Ovary (tissue), 7 donors: ENCODE measurements at regions not wholly inside any gene's neighbourhood (a gene's known extent, or its start where the extent isn't known, plus 50 kb on each side); places are given as distances from the start of the nearest gene placed in this dataset.

Source experiments
- DNase-seq, 5 donors: peaks; one replicate each; pipeline ENCODE4 v3.0.0-alpha.2; 2019 to 2020
- H3K27ac ChIP-seq, 2 donors: fragments of 200-600 bp; one replicate each; pipeline versions ENCODE4 v1.5.1 to v1.8.0; 2019 to 2022
- H3K27me3 ChIP-seq: fragments of 200-600 bp; one replicate; pipeline ENCODE4 v1.8.0; 2022
- H3K36me3 ChIP-seq: fragments of 200-600 bp; sonication (generic); one replicate; pipeline ENCODE4 v1.5.1; 2019
- H3K4me1 ChIP-seq: one replicate; pipeline ENCODE4 v1.8.1; 2013; ENCODE audit warnings: mild to moderate bottlenecking, moderate library complexity; ENCODE audit not compliant: insufficient read depth
- H3K4me3 ChIP-seq: fragments of 200-600 bp; sonication (generic); one replicate; pipeline ENCODE4 v1.5.1; 2017
- H3K9me3 ChIP-seq, 2 donors: fragments of 200-600 bp in 1 of 2; sonication (generic) in 1 of 2; one replicate each; pipeline versions ENCODE4 v1.5.1 to v1.8.1; 2013 to 2019; ENCODE audit warnings: mild to moderate bottlenecking in 1 of 2, moderate library complexity in 1 of 2
- EP300 ChIP-seq: sonication (generic); formaldehyde crosslinking; IDR thresholded peaks from one replicate; pipeline ENCODE4 v1.6.1; 2017; ENCODE audit warnings: antibody characterized with exemption
- POLR2A ChIP-seq: fragments of 450-650 bp; IDR thresholded peaks from one replicate; pipeline ENCODE4 v1.6.1; 2017; ENCODE audit warnings: antibody characterized with exemption, mild to moderate bottlenecking, moderate library complexity
- WGBS, 3 donors: extraction: QIAGEN DNeasy Blood & Tissue Kit in 1 of 3; methylation state at CpG; one replicate each; pipeline versions ENCODE4 v1.1.5 to v1.1.7; 2013 to 2017; 5-methylcytosine and 5-hydroxymethylcytosine counted together
- intact Hi-C, 4 donors: fragments of 100-400 bp; cut with DNase I; formaldehyde crosslinking; loops; one replicate each; pipeline versions ENCODE4 v1.11.0 to v1.15.1; 2022 to 2023
- TF ChIP-seq, protein P1 (sequence below), 3 donors: fragments of 450-650 bp in 2 of 3; fragments of 200-600 bp in 1 of 3; IDR thresholded peaks; one replicate each; pipeline versions ENCODE4 v1.5.1 to v1.8.0; 2016 to 2022; ENCODE audit warnings: antibody characterized with exemption in 3 of 3, mild to moderate bottlenecking in 1 of 3
- donor health status: DM: no; HTN: no; CAD: no; lungs with moderate emphysema.
- donor health status: DM: no; HTN: no; CAD: no.
- donor health status: Bipolar disorder and iron deficiency.
- donor health status: DM: no; HTN: no; CAD: no.
- donor health status: DM: yes; HTN: yes; CAD: no.

DNA sequence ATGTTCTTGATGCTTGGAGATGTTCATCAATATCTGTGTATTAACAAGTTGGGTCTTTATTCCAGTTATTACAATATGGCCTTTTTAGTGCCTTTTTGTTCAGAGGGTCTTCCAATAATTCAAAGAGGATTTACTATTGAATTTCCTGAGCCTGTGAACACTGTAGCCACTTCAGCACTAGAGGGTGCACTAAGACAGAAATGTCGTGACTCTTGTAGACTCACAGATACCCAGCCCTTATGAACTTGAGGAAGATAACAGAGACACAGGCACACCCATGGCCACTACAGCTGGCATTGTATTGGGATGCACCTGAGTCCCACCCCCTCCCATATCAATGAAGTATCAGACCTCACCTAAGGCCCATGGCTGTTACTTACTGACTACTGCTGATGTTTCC is 54.4 kb upstream of the ACTRT1 start:
- TF ChIP-seq EP300: no peak
- TF ChIP-seq, protein P1, sequence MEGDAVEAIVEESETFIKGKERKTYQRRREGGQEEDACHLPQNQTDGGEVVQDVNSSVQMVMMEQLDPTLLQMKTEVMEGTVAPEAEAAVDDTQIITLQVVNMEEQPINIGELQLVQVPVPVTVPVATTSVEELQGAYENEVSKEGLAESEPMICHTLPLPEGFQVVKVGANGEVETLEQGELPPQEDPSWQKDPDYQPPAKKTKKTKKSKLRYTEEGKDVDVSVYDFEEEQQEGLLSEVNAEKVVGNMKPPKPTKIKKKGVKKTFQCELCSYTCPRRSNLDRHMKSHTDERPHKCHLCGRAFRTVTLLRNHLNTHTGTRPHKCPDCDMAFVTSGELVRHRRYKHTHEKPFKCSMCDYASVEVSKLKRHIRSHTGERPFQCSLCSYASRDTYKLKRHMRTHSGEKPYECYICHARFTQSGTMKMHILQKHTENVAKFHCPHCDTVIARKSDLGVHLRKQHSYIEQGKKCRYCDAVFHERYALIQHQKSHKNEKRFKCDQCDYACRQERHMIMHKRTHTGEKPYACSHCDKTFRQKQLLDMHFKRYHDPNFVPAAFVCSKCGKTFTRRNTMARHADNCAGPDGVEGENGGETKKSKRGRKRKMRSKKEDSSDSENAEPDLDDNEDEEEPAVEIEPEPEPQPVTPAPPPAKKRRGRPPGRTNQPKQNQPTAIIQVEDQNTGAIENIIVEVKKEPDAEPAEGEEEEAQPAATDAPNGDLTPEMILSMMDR (IDR thresholded peaks at IDR 0.05): no peak
- no peak for TF ChIP-seq POLR2A
- H3K27ac ChIP-seq: no peak overlapping the region
- WGBS, 3 donors: 18 to 28% (median 20%) methylated on average over 1 of the region's 1 CpG
- H3K9me3 ChIP-seq: no peaks in the 10 kb centered on the region
- H3K36me3 ChIP-seq: no peaks in the 10 kb centered on the region
- no peaks in the 10 kb centered on the region for H3K4me1 ChIP-seq
- H3K27me3 ChIP-seq: no peaks in the 10 kb centered on the region
- no peak overlapping the region for H3K4me3 ChIP-seq
- DNase-seq: no peak
- intact Hi-C loops: no loop called here

DNA sequence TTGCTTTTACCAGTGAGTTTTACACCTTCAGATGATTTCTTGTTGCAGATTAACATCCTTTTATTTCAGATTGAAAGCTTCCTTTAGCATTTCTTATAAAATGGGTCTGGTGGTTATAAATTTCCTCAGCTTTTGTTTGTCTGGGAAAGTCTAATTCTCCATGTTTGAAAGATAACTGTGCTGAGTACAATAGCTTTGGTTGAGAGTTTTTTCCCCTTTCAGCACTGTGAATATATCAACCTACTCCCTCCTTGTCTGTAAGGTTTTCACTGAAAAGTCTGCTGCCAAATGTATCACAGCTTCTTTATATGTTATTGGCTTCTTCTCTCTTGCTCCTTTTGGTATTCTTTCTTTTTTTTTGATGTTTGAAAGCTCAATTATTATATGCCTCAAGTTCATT is 53.5 kb upstream of the ACTRT1 start:
- intact Hi-C loops: no loop called here
- H3K4me1 ChIP-seq: no peaks in the 10 kb centered on the region
- no peak for DNase-seq
- H3K36me3 ChIP-seq: no peaks in the 10 kb centered on the region
- H3K9me3 ChIP-seq: no peaks in the 10 kb centered on the region
- no peaks in the 10 kb centered on the region for H3K27me3 ChIP-seq
- TF ChIP-seq, protein P1 (IDR thresholded peaks at IDR 0.05): no peak
- TF ChIP-seq EP300 (no peak), POLR2A (no peak)
- H3K4me3 ChIP-seq: no peak overlapping the region
- H3K27ac ChIP-seq: no peak overlapping the region
